ENCODE measurements at regions not wholly inside any gene's neighbourhood (a gene's known extent, or its start where the extent isn't known, plus 50 kb on each side); places are given as distances from the start of the nearest gene placed in this dataset.

GRCh38 chr1:208864366-208864965 is 620.3 kb upstream of the PLXNA2 start:
- no peak for DNase-seq

- no peak for DNase-seq
These were observed 622.3 kb upstream of the PLXNA2 start for GRCh38 chr1:208866386-208866955.

- no peak for DNase-seq
These were observed 624.4 kb upstream of the PLXNA2 start for GRCh38 chr1:208868554-208868953.

GRCh38 chr1:208874915-208875314 is 630.7 kb upstream of the PLXNA2 start:
- DNase-seq, result no peak

GRCh38 chr1:208879022-208879421 is 634.8 kb upstream of the PLXNA2 start:
- no peak for DNase-seq

GRCh38 chr1:208880433-208881100 is 636.4 kb upstream of the PLXNA2 start:
- no peak for DNase-seq

GRCh38 chr1:208885060-208885459 is 640.9 kb upstream of the PLXNA2 start:
- DNase-seq, result no peak

GRCh38 chr1:208885650-208886049 is 641.5 kb upstream of the PLXNA2 start:
- DNase-seq, result no peak

- no peak for DNase-seq
These were observed 644.2 kb upstream of the PLXNA2 start for GRCh38 chr1:208888376-208888775.

- DNase-seq, result no peak
These were observed 648.0 kb upstream of the PLXNA2 start for GRCh38 chr1:208892147-208892546.

- no peak for DNase-seq
These were observed 649.1 kb upstream of the PLXNA2 start for GRCh38 chr1:208893251-208893650.

GRCh38 chr1:208895181-208895580 is 651.0 kb upstream of the PLXNA2 start:
- no peak for DNase-seq

GRCh38 chr1:208895820-208896219 is 651.6 kb upstream of the PLXNA2 start:
- DNase-seq, result no peak

- DNase-seq, result no peak
These were observed 652.6 kb upstream of the PLXNA2 start for GRCh38 chr1:208896768-208897167.

GRCh38 chr1:208899438-208899837 is 655.3 kb upstream of the PLXNA2 start:
- DNase-seq, result no peak

- DNase-seq, result no peak
These were observed 659.2 kb upstream of the PLXNA2 start for GRCh38 chr1:208903251-208903905.

- no peak for DNase-seq
These were observed 663.6 kb upstream of the PLXNA2 start for GRCh38 chr1:208907790-208908189.

- DNase-seq, result no peak
These were observed 665.1 kb upstream of the PLXNA2 start for GRCh38 chr1:208909011-208909984.

GRCh38 chr1:208910161-208910560 is 666.0 kb upstream of the PLXNA2 start:
- no peak for DNase-seq

- DNase-seq, result no peak
These were observed 666.2 kb upstream of the CAMK1G start for GRCh38 chr1:208917281-208917680.

- DNase-seq, result no peak
These were observed 665.8 kb upstream of the CAMK1G start for GRCh38 chr1:208917723-208918122.

GRCh38 chr1:208918160-208918559 is 665.4 kb upstream of the CAMK1G start:
- no peak for DNase-seq

- no peak for DNase-seq
These were observed 664.1 kb upstream of the CAMK1G start for GRCh38 chr1:208919371-208919770.
